Fibroblast of lung (primary cell): ENCODE measurements at regions not wholly inside any gene's neighbourhood (a gene's known extent, or its start where the extent isn't known, plus 50 kb on each side); places are given as distances from the start of the nearest gene placed in this dataset.

Experiments
- DNase-seq, 2 donors: peaks; one replicate each; pipeline versions ENCODE4 v3.0.0 to v3.0.0-alpha.2; 2010; ENCODE audit warnings: low read depth in 2 of 2
- H2AFZ ChIP-seq: 2 replicates; pipeline ENCODE4 v1.5.1; 2012; ENCODE audit warnings: low read length, control low read depth, inconsistent platforms
- H3K27ac ChIP-seq: 2 replicates; pipeline ENCODE4 v1.5.1; 2011; ENCODE audit warnings: low read length, control low read depth; ENCODE audit not compliant: insufficient read depth
- H3K27me3 ChIP-seq: 2 replicates; pipeline ENCODE4 v1.5.1; 2011; ENCODE audit warnings: mild to moderate bottlenecking, low read length; ENCODE audit not compliant: control insufficient read depth, insufficient read depth
- H3K36me3 ChIP-seq: 2 replicates; pipeline ENCODE4 v1.5.1; 2011; ENCODE audit warnings: low read length; ENCODE audit not compliant: control insufficient read depth, insufficient read depth
- H3K4me1 ChIP-seq: 2 replicates; pipeline ENCODE4 v1.5.1; 2011; ENCODE audit warnings: low read length; ENCODE audit not compliant: control insufficient read depth, insufficient read depth; ENCODE audit errors: extremely low read depth
- H3K4me2 ChIP-seq: 2 replicates; pipeline ENCODE4 v1.5.1; 2011; ENCODE audit warnings: low read length, control low read depth; ENCODE audit not compliant: insufficient read depth; ENCODE audit errors: extremely low read depth
- H3K4me3 ChIP-seq, 4 experiments: fragments of 200-600 bp in 1 of 4; sonication (generic) in 1 of 4; replicated peaks in 1 of 4; 2 replicates each; pipeline ENCODE4 v1.5.1; 2011 to 2016; ENCODE audit warnings: low read length in 4 of 4, low read depth in 3 of 4, mild to moderate bottlenecking in 3 of 4, control low read depth in 2 of 4, inconsistent platforms in 1 of 4, mixed read lengths in 1 of 4; ENCODE audit not compliant: insufficient read depth in 1 of 4; ENCODE audit errors: control extremely low read depth in 1 of 4
- H3K79me2 ChIP-seq: 2 replicates; pipeline ENCODE4 v1.5.1; 2012; ENCODE audit warnings: mild to moderate bottlenecking, low read length, inconsistent platforms; ENCODE audit not compliant: control insufficient read depth, insufficient read depth
- H3K9ac ChIP-seq: 2 replicates; pipeline ENCODE4 v1.5.1; 2011; ENCODE audit warnings: mild to moderate bottlenecking, low read length, control low read depth; ENCODE audit not compliant: insufficient read depth
- H3K9me3 ChIP-seq: 2 replicates; pipeline ENCODE4 v1.5.1; 2012; ENCODE audit warnings: low read depth, low read length; ENCODE audit not compliant: control insufficient read depth, insufficient read depth
- H4K20me1 ChIP-seq: 2 replicates; pipeline ENCODE4 v1.5.1; 2011; ENCODE audit warnings: low read length; ENCODE audit not compliant: control insufficient read depth, insufficient read depth; ENCODE audit errors: extremely low read depth
- CTCF ChIP-seq, 2 donors: IDR thresholded peaks in 1 of 2; conservative IDR thresholded peaks in 1 of 2; 1 replicate in 1 of 2; 2 replicates in 1 of 2; pipeline ENCODE4 v1.5.1; 2011 to 2012; ENCODE audit warnings: low read length in 2 of 2, control low read depth in 1 of 2, inconsistent platforms in 1 of 2, low read depth in 1 of 2, mild to moderate bottlenecking in 1 of 2
- EZH2 ChIP-seq: IDR thresholded peaks from 2 replicates; pipeline ENCODE4 v1.5.1; 2012; ENCODE audit warnings: low read length, control low read depth, mild to moderate bottlenecking; ENCODE audit errors: missing control alignments

- H3K36me3 ChIP-seq, result no peaks in the 10 kb centered on the region
These were observed 212.1 kb upstream of the MARCKS start for GRCh38 chr6:113644861-113645575.

GRCh38 chr6:113645576-113645970, 211.6 kb upstream of the MARCKS start:
- Histone ChIP-seq H3K27me3 (no peaks in the 10 kb centered on the region), H3K36me3 (no peaks in the 10 kb centered on the region), H4K20me1 (no peaks in the 10 kb centered on the region), H3K4me3 (no peak overlapping the region), H3K4me1 (no peaks in the 10 kb centered on the region), H3K9me3 (no peaks in the 10 kb centered on the region), H3K27ac (no peak overlapping the region), H3K79me2 (no peaks in the 10 kb centered on the region), H3K4me2 (no peak overlapping the region), H2AFZ (no peak overlapping the region), H3K9ac (no peak overlapping the region)
- peak; percentile 41 to 99 for DNase-seq
- TF ChIP-seq EZH2, result no peak
- no peak for TF ChIP-seq CTCF (conservative IDR thresholded peaks at IDR 0.05 in 1 of 2, IDR thresholded peaks at IDR 0.05 in 1 of 2; ENCODE audit: low read depth in 1 of 2, low read length in 2 of 2)

More at GRCh38 chr6:113644861-113645575, 212.1 kb upstream of the MARCKS start:
- no peak for TF ChIP-seq CTCF (conservative IDR thresholded peaks at IDR 0.05 in 1 of 2, IDR thresholded peaks at IDR 0.05 in 1 of 2; ENCODE audit: low read depth in 1 of 2, low read length in 2 of 2)
- no peak for TF ChIP-seq EZH2
- no peaks in the 10 kb centered on the region for H4K20me1 ChIP-seq
- H3K9ac ChIP-seq, result no peak overlapping the region
- DNase-seq, result peak; percentile 89 to 99
- H2AFZ ChIP-seq, result no peak overlapping the region
- no peaks in the 10 kb centered on the region for H3K27me3 ChIP-seq
- H3K4me3 ChIP-seq, result no peak overlapping the region
- H3K27ac ChIP-seq, result peak overlapping the region; percentile 9
- no peaks in the 10 kb centered on the region for H3K79me2 ChIP-seq
- H3K9me3 ChIP-seq, result no peaks in the 10 kb centered on the region
- no peak overlapping the region for H3K4me2 ChIP-seq
- H3K4me1 ChIP-seq, result no peaks in the 10 kb centered on the region

- no peak overlapping the region for H3K9ac ChIP-seq
- peak in 1 of 2 donors; percentile 46 for DNase-seq
- H3K4me2 ChIP-seq, result no peak overlapping the region
- H3K27me3 ChIP-seq, result no peaks in the 10 kb centered on the region
- H3K4me3 ChIP-seq, result no peak overlapping the region
- H3K79me2 ChIP-seq, result no peaks in the 10 kb centered on the region
- no peaks in the 10 kb centered on the region for H3K4me1 ChIP-seq
- TF ChIP-seq EZH2, result no peak
- TF ChIP-seq CTCF (conservative IDR thresholded peaks at IDR 0.05 in 1 of 2, IDR thresholded peaks at IDR 0.05 in 1 of 2; ENCODE audit: low read depth in 1 of 2, low read length in 2 of 2), result no peak
- H3K9me3 ChIP-seq, result no peaks in the 10 kb centered on the region
- no peak overlapping the region for H2AFZ ChIP-seq
- H3K27ac ChIP-seq, result no peak overlapping the region
- no peaks in the 10 kb centered on the region for H3K36me3 ChIP-seq
- no peaks in the 10 kb centered on the region for H4K20me1 ChIP-seq
These were observed 211.2 kb upstream of the MARCKS start for GRCh38 chr6:113645986-113646385.
